Smooth muscle cell (in vitro differentiated cells): ENCODE measurements at regions not wholly inside any gene's neighbourhood (a gene's known extent, or its start where the extent isn't known, plus 50 kb on each side); places are given as distances from the start of the nearest gene placed in this dataset.
A peak's percentile ranks its signal among the peaks of the same experiment; 100 is the strongest.

ENCODE experiments used
- DNase-seq: peaks from one replicate; lab custom pipeline; 2025; ENCODE audit not compliant: unreplicated experiment; lab: John Stamatoyannopoulos, UW
- H2AFZ ChIP-seq: fragments of 200-600 bp; sonication (generic); 2 replicates; pipeline ENCODE4 v1.6.0; 2016; ENCODE audit warnings: antibody characterized with exemption, low read depth, mild to moderate bottlenecking
- H3F3A ChIP-seq: fragments of 200-600 bp; sonication (generic); 2 replicates; pipeline ENCODE4 v1.6.0; 2017; ENCODE audit warnings: antibody characterized with exemption, low read depth
- H3K27ac ChIP-seq: fragments of 200-600 bp; sonication (generic); 2 replicates; pipeline ENCODE4 v1.5.1; 2016; ENCODE audit warnings: low read depth, mild to moderate bottlenecking
- H3K27me3 ChIP-seq: fragments of 200-600 bp; sonication (generic); 2 replicates; pipeline ENCODE4 v1.6.1; 2016; ENCODE audit warnings: low read depth, mild to moderate bottlenecking
- H3K36me3 ChIP-seq: fragments of 200-600 bp; sonication (generic); 2 replicates; pipeline ENCODE4 v1.5.1; 2016; ENCODE audit warnings: low read depth
- H3K4me1 ChIP-seq: fragments of 200-600 bp; sonication (generic); 2 replicates; pipeline ENCODE4 v1.5.1; 2016; ENCODE audit warnings: low read depth
- H3K4me2 ChIP-seq: fragments of 200-600 bp; sonication (generic); 2 replicates; pipeline ENCODE4 v1.6.0; 2016; ENCODE audit warnings: mild to moderate bottlenecking
- H3K4me3 ChIP-seq: fragments of 200-600 bp; sonication (generic); 2 replicates; pipeline ENCODE4 v1.5.1; 2016; ENCODE audit warnings: mild to moderate bottlenecking
- H3K79me2 ChIP-seq: fragments of 200-600 bp; sonication (generic); 2 replicates; pipeline ENCODE4 v1.6.0; 2016; ENCODE audit warnings: low read depth, mild to moderate bottlenecking
- H3K9ac ChIP-seq: fragments of 200-600 bp; sonication (generic); 2 replicates; pipeline ENCODE4 v1.6.0; 2016; ENCODE audit warnings: low read depth
- H3K9me3 ChIP-seq: fragments of 200-600 bp; sonication (generic); replicated peaks from 2 replicates; pipeline ENCODE4 v1.5.1; 2016; ENCODE audit warnings: low read depth
- H4K20me1 ChIP-seq: fragments of 200-600 bp; sonication (generic); 2 replicates; pipeline ENCODE4 v1.6.0; 2016; ENCODE audit warnings: low read depth
- WGBS: methylation state at CpG from one replicate; pipeline ENCODE4 v1.1.7; 2016; ENCODE audit warnings: low lambda C conversion rate; 5-methylcytosine and 5-hydroxymethylcytosine counted together
- TF ChIP-seq, protein P1 (sequence below): fragments of 200-600 bp; sonication (generic); IDR thresholded peaks from 2 replicates; pipeline ENCODE4 v1.5.1; 2017; ENCODE audit warnings: borderline replicate concordance, mild to moderate bottlenecking, antibody characterized with exemption; ENCODE audit not compliant: insufficient read depth, poor library complexity, severe bottlenecking

DNA sequence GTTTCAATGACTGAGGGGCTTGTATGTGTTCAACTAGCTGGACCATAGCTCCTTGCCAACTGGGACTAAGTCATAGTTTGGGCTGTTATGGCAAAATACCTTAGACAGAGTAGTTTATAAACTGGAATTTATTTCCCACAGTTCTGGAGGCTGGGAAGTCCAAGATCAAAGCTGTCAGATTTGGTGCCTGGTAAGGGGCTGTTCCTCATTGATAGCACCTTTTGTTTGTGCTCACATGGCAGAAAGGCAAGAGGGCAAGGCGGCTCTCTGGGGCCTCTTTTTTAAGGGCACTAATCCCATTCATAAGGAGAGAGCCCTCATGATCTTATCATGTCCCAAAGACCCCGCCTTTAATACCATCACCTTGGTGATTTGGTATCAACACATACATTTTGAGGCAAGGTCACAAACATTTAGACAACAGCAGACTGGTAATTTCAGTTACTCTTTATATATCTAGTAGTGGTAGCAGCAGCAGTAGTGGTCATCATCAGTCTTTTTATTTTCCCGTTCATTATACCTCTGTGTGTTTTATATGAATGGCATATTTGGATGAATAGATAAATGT lies 477.0 kb downstream of the CCDC171 start:
- Histone ChIP-seq H3K27me3 (no peaks in the 10 kb centered on the region), H2AFZ (no peak overlapping the region), H3K27ac (peak overlapping the region; percentile 28), H4K20me1 (no peaks in the 10 kb centered on the region), H3K9me3 (no peaks in the 10 kb centered on the region), H3K36me3 (no peaks in the 10 kb centered on the region), H3K4me2 (no peak overlapping the region), H3F3A (no peaks in the 10 kb centered on the region), H3K4me1 (no peaks in the 10 kb centered on the region), H3K9ac (no peak overlapping the region), H3K4me3 (no peak overlapping the region), H3K79me2 (no peaks in the 10 kb centered on the region)
- DNase-seq, result no peak
- TF ChIP-seq, protein P1, sequence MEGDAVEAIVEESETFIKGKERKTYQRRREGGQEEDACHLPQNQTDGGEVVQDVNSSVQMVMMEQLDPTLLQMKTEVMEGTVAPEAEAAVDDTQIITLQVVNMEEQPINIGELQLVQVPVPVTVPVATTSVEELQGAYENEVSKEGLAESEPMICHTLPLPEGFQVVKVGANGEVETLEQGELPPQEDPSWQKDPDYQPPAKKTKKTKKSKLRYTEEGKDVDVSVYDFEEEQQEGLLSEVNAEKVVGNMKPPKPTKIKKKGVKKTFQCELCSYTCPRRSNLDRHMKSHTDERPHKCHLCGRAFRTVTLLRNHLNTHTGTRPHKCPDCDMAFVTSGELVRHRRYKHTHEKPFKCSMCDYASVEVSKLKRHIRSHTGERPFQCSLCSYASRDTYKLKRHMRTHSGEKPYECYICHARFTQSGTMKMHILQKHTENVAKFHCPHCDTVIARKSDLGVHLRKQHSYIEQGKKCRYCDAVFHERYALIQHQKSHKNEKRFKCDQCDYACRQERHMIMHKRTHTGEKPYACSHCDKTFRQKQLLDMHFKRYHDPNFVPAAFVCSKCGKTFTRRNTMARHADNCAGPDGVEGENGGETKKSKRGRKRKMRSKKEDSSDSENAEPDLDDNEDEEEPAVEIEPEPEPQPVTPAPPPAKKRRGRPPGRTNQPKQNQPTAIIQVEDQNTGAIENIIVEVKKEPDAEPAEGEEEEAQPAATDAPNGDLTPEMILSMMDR, result no peak
- 97% methylated on average over 3 of the region's 3 CpGs for WGBS

DNA sequence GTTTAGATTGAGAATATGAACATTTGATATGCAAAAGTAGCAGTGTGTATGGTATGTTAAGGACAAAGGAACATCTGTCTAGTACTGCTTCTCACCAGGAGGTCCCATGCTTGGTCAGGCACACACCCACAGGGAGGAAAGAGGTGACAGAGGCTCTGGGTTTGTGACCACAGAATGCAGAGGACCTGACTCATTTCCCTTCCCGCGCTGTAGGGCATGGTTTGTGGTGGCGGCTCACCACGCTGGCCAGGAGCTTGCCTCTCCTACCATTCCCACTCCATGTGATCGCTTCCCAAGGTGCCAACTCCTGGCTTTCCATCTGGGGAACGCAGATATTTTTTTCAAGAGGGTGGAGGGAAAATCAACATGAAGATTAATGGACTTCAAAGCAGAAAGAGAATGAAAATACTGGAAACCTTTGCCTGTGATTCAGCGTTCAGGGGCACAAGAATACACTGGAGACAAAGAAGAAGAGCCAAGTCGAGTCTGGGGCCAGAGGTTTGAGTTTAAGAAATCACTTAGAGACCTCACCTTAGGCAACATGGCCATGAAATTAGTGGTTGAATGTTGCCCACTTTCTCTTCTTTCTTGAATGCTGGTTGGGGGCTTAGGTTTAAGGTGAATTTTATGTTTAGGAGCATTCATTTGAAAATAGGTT lies 477.8 kb downstream of the CCDC171 start:
- TF ChIP-seq, protein P1, result no peak
- Histone ChIP-seq H3K9ac (no peak overlapping the region), H3K9me3 (no peaks in the 10 kb centered on the region), H3K36me3 (no peaks in the 10 kb centered on the region), H4K20me1 (no peaks in the 10 kb centered on the region), H2AFZ (no peak overlapping the region), H3K27me3 (no peaks in the 10 kb centered on the region), H3K4me3 (no peak overlapping the region), H3K79me2 (no peaks in the 10 kb centered on the region), H3K4me1 (no peaks in the 10 kb centered on the region), H3F3A (no peaks in the 10 kb centered on the region), H3K27ac (peak overlapping the region; percentile 37), H3K4me2 (no peak overlapping the region)
- 31% methylated on average over 8 of the region's 8 CpGs for WGBS
- DNase-seq, result no peak

DNA sequence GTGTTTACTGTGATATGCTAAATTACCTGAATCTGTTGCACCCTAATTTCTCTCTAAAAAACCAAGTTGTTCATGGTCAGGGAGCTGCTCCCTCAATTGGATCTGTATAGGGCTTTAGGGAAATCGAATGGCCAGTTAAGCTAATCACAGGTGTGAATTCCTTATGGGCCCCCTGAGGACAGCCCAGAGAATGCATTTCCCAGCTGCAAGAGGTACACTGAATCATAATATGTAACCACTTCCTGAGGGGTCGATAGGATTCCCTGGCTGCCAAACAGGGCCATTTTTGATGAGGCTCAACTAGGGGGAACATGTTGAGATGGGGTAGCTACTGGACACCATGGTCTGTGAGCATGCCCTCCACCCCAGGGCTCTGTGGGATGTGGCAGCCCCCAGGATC lies 478.6 kb downstream of the CCDC171 start:
- Histone ChIP-seq H3K79me2 (no peaks in the 10 kb centered on the region), H3K9ac (no peak overlapping the region), H3F3A (no peaks in the 10 kb centered on the region), H3K4me2 (no peak overlapping the region), H3K4me3 (no peak overlapping the region), H3K9me3 (no peaks in the 10 kb centered on the region), H4K20me1 (no peaks in the 10 kb centered on the region), H2AFZ (no peak overlapping the region), H3K36me3 (no peaks in the 10 kb centered on the region), H3K27me3 (no peaks in the 10 kb centered on the region), H3K27ac (no peak overlapping the region), H3K4me1 (no peaks in the 10 kb centered on the region)
- 71% methylated on average over 2 of the region's 2 CpGs for WGBS
- TF ChIP-seq, protein P1, result no peak
- no peak for DNase-seq

DNA sequence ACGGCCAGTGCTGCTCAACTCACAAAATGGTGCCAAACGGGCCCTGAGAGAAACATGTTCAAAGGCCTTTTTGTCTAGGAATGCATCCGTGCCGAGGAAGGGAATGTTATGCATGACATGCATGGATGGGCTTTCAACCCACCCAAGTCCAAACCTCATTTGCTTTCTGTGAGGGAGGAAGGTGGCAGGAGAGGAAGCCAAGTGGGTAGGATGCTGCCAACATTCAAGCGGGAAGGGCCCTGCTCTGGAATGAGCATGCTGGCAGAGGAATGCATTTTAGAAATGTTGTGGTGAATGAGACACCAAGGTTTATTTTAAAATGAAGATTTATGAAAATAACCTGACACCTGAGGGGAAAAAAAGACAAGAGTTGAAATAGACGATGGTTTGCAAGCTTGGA lies 479.1 kb downstream of the CCDC171 start:
- Histone ChIP-seq H3K4me2 (no peak overlapping the region), H3K36me3 (no peaks in the 10 kb centered on the region), H3K27me3 (no peaks in the 10 kb centered on the region), H4K20me1 (no peaks in the 10 kb centered on the region), H3K4me1 (no peaks in the 10 kb centered on the region), H3K27ac (no peak overlapping the region), H3K79me2 (no peaks in the 10 kb centered on the region), H3F3A (no peaks in the 10 kb centered on the region), H2AFZ (no peak overlapping the region), H3K4me3 (no peak overlapping the region), H3K9ac (no peak overlapping the region), H3K9me3 (no peaks in the 10 kb centered on the region)
- 93% methylated on average over 6 of the region's 6 CpGs for WGBS
- no peak for DNase-seq
- TF ChIP-seq, protein P1, result no peak
